Upper lobe of right lung (tissue), 1 donor: ENCODE measurements at regions not wholly inside any gene's neighbourhood (a gene's known extent, or its start where the extent isn't known, plus 50 kb on each side); places are given as distances from the start of the nearest gene placed in this dataset.

Source experiments
- ATAC-seq: fragments of 200-7000 bp; cut with Tn5 transposase; one replicate; pipeline ENCODE4 v1.9.1; 2020; ENCODE audit warnings: mild to moderate bottlenecking, moderate library complexity
- DNase-seq: peaks from one replicate; pipeline ENCODE4 v3.0.0-alpha.2; 2020
- H3K27ac ChIP-seq: fragments of 200-600 bp; one replicate; pipeline ENCODE4 v1.8.0; 2022
- H3K27me3 ChIP-seq: fragments of 200-600 bp; one replicate; pipeline ENCODE4 v1.8.0; 2022; ENCODE audit warnings: mild to moderate bottlenecking
- H3K36me3 ChIP-seq: fragments of 200-600 bp; one replicate; pipeline ENCODE4 v1.8.0; 2022
- H3K4me1 ChIP-seq: fragments of 200-600 bp; one replicate; pipeline ENCODE4 v1.8.0; 2022
- H3K4me3 ChIP-seq: fragments of 200-600 bp; one replicate; pipeline ENCODE4 v1.8.0; 2022; ENCODE audit warnings: mild to moderate bottlenecking
- H3K9me3 ChIP-seq: fragments of 200-600 bp; one replicate; pipeline ENCODE4 v1.8.0; 2022
- CTCF ChIP-seq: fragments of 200-600 bp; IDR thresholded peaks from one replicate; pipeline ENCODE4 v1.8.0; 2022; ENCODE audit warnings: antibody characterized with exemption
- intact Hi-C: fragments of 100-400 bp; cut with DNase I; formaldehyde crosslinking; loops from one replicate; pipeline ENCODE4 v1.11.0; 2022
- donor health status: DM: no; HTN: yes; CAD: no; lungs with severe emphysema.

- Histone ChIP-seq H3K27me3 (no peaks in the 10 kb centered on the region), H3K9me3 (no peaks in the 10 kb centered on the region), H3K27ac (no peak overlapping the region), H3K4me3 (no peak overlapping the region), H3K36me3 (no peaks in the 10 kb centered on the region), H3K4me1 (peaks cover 16% of the 10 kb centered on the region)
- intact Hi-C loops = no loop called here
- ATAC-seq (no peak), DNase-seq (no peak)
- no peak for TF ChIP-seq CTCF
Observed at GRCh38 chr4:41487868-41488440, 50.0 kb upstream of the LIMCH1 start.
